IMR-90 (cell line): ENCODE measurements at regions not wholly inside any gene's neighbourhood (a gene's known extent, or its start where the extent isn't known, plus 50 kb on each side); places are given as distances from the start of the nearest gene placed in this dataset.

ENCODE experiments used
- CTCF ChIP-seq: conservative IDR thresholded peaks from 2 replicates; pipeline ENCODE4 v1.5.1; 2012; ENCODE audit warnings: mild to moderate bottlenecking, low read depth, low read length, improper control_type of control experiment
- MAZ ChIP-seq: IDR thresholded peaks from 2 replicates; pipeline ENCODE4 v1.6.1; 2012; ENCODE audit warnings: low read depth, mild to moderate bottlenecking, low read length, improper control_type of control experiment, moderate library complexity, borderline replicate concordance
- MXI1 ChIP-seq: IDR thresholded peaks from 2 replicates; pipeline ENCODE4 v1.6.1; 2012; ENCODE audit warnings: low read depth, mild to moderate bottlenecking, low read length, moderate library complexity, borderline replicate concordance
- NFE2L2 ChIP-seq: fragments of 150-350 bp; IDR thresholded peaks from 2 replicates; pipeline ENCODE4 v1.6.1; 2016; ENCODE audit warnings: low read depth, mild to moderate bottlenecking, low read length
- POLR2A ChIP-seq: IDR thresholded peaks from 2 replicates; pipeline ENCODE4 v1.6.1; 2012; ENCODE audit warnings: mild to moderate bottlenecking, low read depth, low read length
- RAD21 ChIP-seq: IDR thresholded peaks from 2 replicates; pipeline ENCODE4 v1.6.1; 2012; ENCODE audit warnings: low read length, improper control_type of control experiment
- SMC3 ChIP-seq: fragments of 150-350 bp; IDR thresholded peaks from 2 replicates; pipeline ENCODE4 v1.6.1; 2016; ENCODE audit warnings: low read depth, mild to moderate bottlenecking, antibody characterized with exemption, low read length, moderate library complexity

GRCh38 chr1:203968761-203969160 lies 104.2 kb upstream of the SOX13 start:
- TF ChIP-seq POLR2A, result no peak
- no peak for TF ChIP-seq CTCF
- no peak for TF ChIP-seq RAD21
- TF ChIP-seq MAZ, result no peak
- no peak for TF ChIP-seq MXI1
- TF ChIP-seq SMC3, result no peak
- no peak for TF ChIP-seq NFE2L2
